Uterus (tissue), 3 donors: ENCODE measurements at regions not wholly inside any gene's neighbourhood (a gene's known extent, or its start where the extent isn't known, plus 50 kb on each side); places are given as distances from the start of the nearest gene placed in this dataset.

ENCODE experiments used
- DNase-seq, 2 donors: peaks; one replicate each; pipeline ENCODE4 v3.0.0-alpha.2; 2019 to 2020
- H3K27ac ChIP-seq, 2 donors: fragments of 200-600 bp; sonication (generic); 1 replicate in 1 of 2; 2 replicates in 1 of 2; pipeline ENCODE4 v1.5.1; 2016 to 2018
- H3K27me3 ChIP-seq, 2 donors: fragments of 200-600 bp; sonication (generic); one replicate each; pipeline ENCODE4 v1.5.1; 2018 to 2019; ENCODE audit warnings: control low read depth in 1 of 2
- H3K36me3 ChIP-seq, 2 donors: fragments of 200-600 bp; sonication (generic); one replicate each; pipeline ENCODE4 v1.5.1; 2019; ENCODE audit warnings: control low read depth in 1 of 2
- H3K4me1 ChIP-seq, 2 donors: fragments of 200-600 bp; sonication (generic); one replicate each; pipeline ENCODE4 v1.5.1; 2018 to 2019; ENCODE audit warnings: control low read depth in 1 of 2
- H3K4me3 ChIP-seq, 2 donors: fragments of 200-600 bp; sonication (generic); 1 replicate in 1 of 2; 2 replicates in 1 of 2; pipeline ENCODE4 v1.5.1; 2018 to 2019; ENCODE audit warnings: mild to moderate bottlenecking in 1 of 2
- H3K9me3 ChIP-seq, 2 donors: fragments of 200-600 bp; sonication (generic); one replicate each; pipeline ENCODE4 v1.5.1; 2019; ENCODE audit warnings: control low read depth in 1 of 2
- CTCF ChIP-seq, 4 experiments: fragments of 200-600 bp in 2 of 4; fragments of 450-650 bp in 2 of 4; sonication (generic) in 2 of 4; IDR thresholded peaks; one replicate each; pipeline ENCODE4 v1.5.1; 2016 to 2019; ENCODE audit warnings: antibody characterized with exemption in 4 of 4, mild to moderate bottlenecking in 2 of 4, moderate library complexity in 1 of 4
- POLR2A ChIP-seq, 2 donors: fragments of 450-650 bp; IDR thresholded peaks; one replicate each; pipeline ENCODE4 v1.6.1; 2016; ENCODE audit warnings: antibody characterized with exemption in 2 of 2, mild to moderate bottlenecking in 1 of 2, moderate library complexity in 1 of 2
- intact Hi-C: fragments of 100-400 bp; cut with DNase I; formaldehyde crosslinking; loops from one replicate; pipeline ENCODE4 v1.15.1; 2023; ENCODE audit warnings: low total_unique reads
- donor health status: DM: yes; HTN: yes; CAD: no.

DNA sequence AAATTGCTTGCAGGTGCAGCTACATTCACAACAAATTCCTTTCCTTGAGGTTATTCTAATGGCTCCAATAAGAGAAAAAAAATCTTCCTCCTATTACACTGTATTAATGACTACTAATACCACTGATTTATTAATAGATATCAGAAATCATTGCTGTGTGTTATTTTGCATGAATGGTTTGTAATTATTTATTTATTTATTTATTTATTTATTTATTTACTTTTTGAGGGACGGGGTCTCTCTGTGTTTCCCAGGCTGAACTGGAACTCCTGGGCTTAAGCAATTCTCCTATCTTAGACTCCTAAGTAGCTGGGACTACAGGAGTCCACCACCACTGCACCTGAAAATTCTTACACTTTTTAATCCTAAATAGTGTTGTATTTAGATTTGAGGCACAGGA is 390.4 kb downstream of the SI start:
- intact Hi-C loops = no loop called here
- Histone ChIP-seq H3K36me3 (no peaks in the 10 kb centered on the region), H3K9me3 (no peaks in the 10 kb centered on the region), H3K27ac (no peak overlapping the region), H3K4me1 (no peaks in the 10 kb centered on the region), H3K4me3 (no peak overlapping the region), H3K27me3 (no peaks in the 10 kb centered on the region)
- DNase-seq = no peak
- no peak for TF ChIP-seq POLR2A (IDR thresholded peaks at IDR 0.05)
- TF ChIP-seq CTCF (IDR thresholded peaks at IDR 0.05) = no peak

DNA sequence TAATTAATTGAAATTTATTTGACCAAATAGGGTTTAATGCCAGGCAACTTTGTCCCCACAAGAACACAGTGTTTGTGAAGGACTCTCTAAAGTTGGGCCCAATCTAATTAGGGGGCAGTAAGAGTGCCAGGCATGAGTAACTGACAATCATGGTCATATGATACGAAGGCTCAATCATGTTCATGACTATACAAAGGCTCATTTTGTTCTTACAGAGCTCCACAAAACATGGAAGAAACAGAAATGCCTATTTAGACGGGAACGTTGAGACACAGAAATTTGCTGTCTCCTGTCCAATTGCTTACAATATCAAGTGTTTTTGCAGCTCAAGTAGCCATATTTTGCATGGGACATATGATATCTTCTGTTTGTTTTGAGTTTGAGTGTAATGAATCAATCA is 391.1 kb downstream of the SI start:
- no peaks in the 10 kb centered on the region for H3K36me3 ChIP-seq
- TF ChIP-seq CTCF (IDR thresholded peaks at IDR 0.05) (no peak), POLR2A (IDR thresholded peaks at IDR 0.05) (no peak)
- no peaks in the 10 kb centered on the region for H3K9me3 ChIP-seq
- H3K27me3 ChIP-seq = no peaks in the 10 kb centered on the region
- no peak overlapping the region for H3K4me3 ChIP-seq
- intact Hi-C loops = no loop called here
- no peak for DNase-seq
- H3K4me1 ChIP-seq = no peaks in the 10 kb centered on the region
- no peak overlapping the region for H3K27ac ChIP-seq

GRCh38 chr3:164683489-164683888 is 394.8 kb downstream of the SI start:
- intact Hi-C loops = no loop called here
- no peak for TF ChIP-seq POLR2A (IDR thresholded peaks at IDR 0.05)
- TF ChIP-seq CTCF (IDR thresholded peaks at IDR 0.05) = no peak
- H3K9me3 ChIP-seq = no peaks in the 10 kb centered on the region
- no peak for DNase-seq
- no peak overlapping the region for H3K27ac ChIP-seq
- no peaks in the 10 kb centered on the region for H3K36me3 ChIP-seq
- no peaks in the 10 kb centered on the region for H3K27me3 ChIP-seq
- H3K4me1 ChIP-seq = no peaks in the 10 kb centered on the region
- H3K4me3 ChIP-seq = no peak overlapping the region

- intact Hi-C loops = no loop called here
- no peaks in the 10 kb centered on the region for H3K4me1 ChIP-seq
- H3K27me3 ChIP-seq = no peaks in the 10 kb centered on the region
- H3K4me3 ChIP-seq = no peak overlapping the region
- no peaks in the 10 kb centered on the region for H3K9me3 ChIP-seq
- no peak for DNase-seq
- H3K27ac ChIP-seq = no peak overlapping the region
- no peaks in the 10 kb centered on the region for H3K36me3 ChIP-seq
- TF ChIP-seq POLR2A (IDR thresholded peaks at IDR 0.05) = no peak
Observed at GRCh38 chr3:164679245-164679644, 399.1 kb downstream of the SI start.

- Histone ChIP-seq H3K4me3 (no peak overlapping the region), H3K4me1 (no peaks in the 10 kb centered on the region), H3K27me3 (no peaks in the 10 kb centered on the region), H3K36me3 (no peaks in the 10 kb centered on the region), H3K9me3 (no peaks in the 10 kb centered on the region), H3K27ac (no peak overlapping the region)
- intact Hi-C loops = no loop called here
- DNase-seq = no peak
- no peak for TF ChIP-seq CTCF (IDR thresholded peaks at IDR 0.05)
- no peak for TF ChIP-seq POLR2A (IDR thresholded peaks at IDR 0.05)
Observed at GRCh38 chr3:164677317-164677716, 401.0 kb downstream of the SI start.

DNA sequence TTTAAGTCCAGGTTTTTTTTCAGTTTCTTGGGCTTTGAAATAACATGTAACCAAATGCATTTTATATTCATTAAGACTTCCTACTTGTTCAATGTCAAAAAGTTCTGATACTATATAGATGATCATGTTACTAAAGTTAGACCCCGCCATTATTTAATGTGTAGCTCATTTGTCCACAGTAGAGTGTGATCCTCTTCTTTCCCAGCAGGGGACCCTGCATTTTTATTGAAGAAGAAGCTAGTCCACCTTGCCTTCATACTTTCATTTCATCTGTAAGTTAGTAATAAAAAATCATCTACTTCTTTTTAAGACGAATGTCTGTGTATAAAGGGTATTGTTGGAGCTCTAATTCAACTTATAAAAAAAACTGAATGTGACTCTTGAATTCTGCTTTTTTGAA is 404.6 kb downstream of the SI start:
- Histone ChIP-seq H3K4me1 (no peaks in the 10 kb centered on the region), H3K27me3 (no peaks in the 10 kb centered on the region), H3K9me3 (no peaks in the 10 kb centered on the region), H3K27ac (no peak overlapping the region), H3K4me3 (no peak overlapping the region), H3K36me3 (no peaks in the 10 kb centered on the region)
- no peak for TF ChIP-seq POLR2A (IDR thresholded peaks at IDR 0.05)
- no peak for TF ChIP-seq CTCF (IDR thresholded peaks at IDR 0.05)
- no peak for DNase-seq
- intact Hi-C loops = no loop called here
